GM19351 (cell line): ENCODE measurements at regions not wholly inside any gene's neighbourhood (a gene's known extent, or its start where the extent isn't known, plus 50 kb on each side); places are given as distances from the start of the nearest gene placed in this dataset.
"Not testable (repeated sequence)": the region's sequence is repeated elsewhere in the genome, so short reads cannot be mapped to it uniquely, and the experiment has no call there.

ENCODE experiments used
- ATAC-seq: cut with Tn5 transposase; IDR thresholded peaks from one replicate; pipeline ENCODE4 v1.9.1; 2021; ENCODE audit warnings: mild to moderate bottlenecking, moderate library complexity; ENCODE audit not compliant: unreplicated experiment

DNA sequence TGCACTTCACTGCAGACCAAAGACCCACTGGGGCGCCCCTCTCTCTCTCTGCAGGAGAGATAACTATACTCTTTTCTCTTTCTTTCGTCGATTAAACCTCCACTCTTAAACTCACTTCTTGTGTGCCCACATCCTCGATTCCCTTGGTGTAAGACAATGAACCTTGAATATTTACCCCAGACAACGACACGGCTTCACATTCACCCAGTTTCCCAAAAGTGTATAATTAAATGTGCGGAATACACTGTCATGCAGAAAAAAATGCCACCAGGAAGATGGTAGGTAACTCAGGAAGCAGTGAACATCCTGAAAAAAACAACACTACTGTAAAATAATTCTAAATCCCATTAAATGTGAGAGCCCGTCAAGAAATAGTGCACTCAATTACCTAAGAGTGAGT lies 882.2 kb downstream of the TYW1 start:
- no peak for ATAC-seq

- ATAC-seq = no peak
Measured at GRCh38 chr7:67882843-67883242, 886.2 kb downstream of the TYW1 start.

GRCh38 chr7:67890316-67890715 lies 893.7 kb downstream of the TYW1 start:
- ATAC-seq = no peak

GRCh38 chr7:67894746-67895145 lies 898.1 kb downstream of the TYW1 start:
- ATAC-seq = no peak

GRCh38 chr7:67896721-67897120 lies 900.1 kb downstream of the TYW1 start:
- no peak for ATAC-seq

DNA sequence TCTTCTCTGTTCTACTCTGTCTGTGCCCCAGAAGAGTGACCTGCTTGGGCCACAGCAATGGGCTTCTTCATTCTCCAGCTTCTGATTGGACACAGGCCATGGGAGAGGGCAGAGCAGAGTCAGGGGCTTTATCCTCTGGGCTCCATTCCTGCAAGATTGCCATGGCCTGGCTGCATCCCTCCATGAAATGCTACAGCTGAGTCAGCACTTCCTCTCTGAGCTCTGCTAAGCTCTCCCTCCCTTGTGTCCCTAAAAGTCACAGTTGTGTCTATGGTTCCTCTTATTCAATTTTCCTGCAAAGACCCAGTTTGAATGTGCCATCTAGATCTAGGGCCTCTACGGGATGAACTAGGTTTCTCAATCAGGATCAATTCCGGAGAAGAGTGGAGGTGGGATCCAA lies 903.8 kb downstream of the TYW1 start:
- ATAC-seq = no peak

DNA sequence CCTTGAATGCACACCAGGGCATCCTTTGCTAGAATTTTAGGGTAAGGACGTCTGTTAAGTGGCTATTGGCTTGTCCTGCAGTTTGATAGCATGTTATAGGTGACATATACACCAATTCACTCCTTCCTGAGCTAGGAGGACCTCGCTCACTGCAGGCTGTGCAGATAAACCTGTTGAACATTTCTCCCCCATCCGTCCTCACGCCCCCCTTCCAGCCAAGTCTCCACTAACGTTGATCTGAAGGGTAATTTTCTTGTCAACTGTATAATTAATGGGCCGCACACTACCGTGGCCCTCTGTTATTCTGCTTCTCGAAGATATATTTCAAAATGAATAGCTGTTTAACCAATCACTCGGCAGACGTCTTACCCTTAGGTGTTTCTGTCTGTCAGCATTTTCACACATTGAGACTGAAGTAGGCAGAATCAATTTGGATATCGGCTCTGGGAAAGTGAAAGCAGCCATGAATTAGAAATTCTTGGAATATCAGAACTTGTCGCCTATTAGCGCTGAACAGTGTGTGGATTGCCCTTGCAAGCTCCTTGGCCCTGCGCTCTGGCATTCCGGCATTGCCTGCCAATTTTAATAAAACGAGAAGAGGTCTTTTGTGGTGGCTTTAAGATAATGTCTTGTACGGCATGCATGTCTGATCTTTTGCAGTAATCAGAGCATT lies 905.3 kb downstream of the TYW1 start:
- ATAC-seq = no peak

DNA sequence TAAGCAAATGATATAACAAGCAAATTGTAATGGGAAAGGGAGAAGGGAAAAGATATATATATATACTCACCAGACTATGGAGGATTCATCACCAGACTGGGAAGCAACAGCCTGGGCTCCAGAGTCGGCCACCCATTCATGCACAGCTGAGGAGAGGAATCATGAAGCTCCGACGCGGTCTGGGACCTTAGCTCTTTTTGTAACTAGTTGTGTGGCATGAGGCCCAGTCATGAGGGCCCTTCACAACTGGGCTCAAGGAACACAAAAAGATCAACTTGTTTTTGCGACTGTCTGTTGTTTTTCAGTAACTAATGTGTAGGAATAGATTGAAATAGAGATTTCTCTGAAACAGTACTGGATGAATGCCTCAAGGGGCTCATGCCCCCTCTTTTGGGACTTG lies 911.2 kb downstream of the TYW1 start:
- ATAC-seq = no peak

GRCh38 chr7:67912437-67912836 lies 915.8 kb downstream of the TYW1 start:
- ATAC-seq = no peak

- ATAC-seq = no peak
Measured at GRCh38 chr7:67913604-67914003, 917.0 kb downstream of the TYW1 start.

DNA sequence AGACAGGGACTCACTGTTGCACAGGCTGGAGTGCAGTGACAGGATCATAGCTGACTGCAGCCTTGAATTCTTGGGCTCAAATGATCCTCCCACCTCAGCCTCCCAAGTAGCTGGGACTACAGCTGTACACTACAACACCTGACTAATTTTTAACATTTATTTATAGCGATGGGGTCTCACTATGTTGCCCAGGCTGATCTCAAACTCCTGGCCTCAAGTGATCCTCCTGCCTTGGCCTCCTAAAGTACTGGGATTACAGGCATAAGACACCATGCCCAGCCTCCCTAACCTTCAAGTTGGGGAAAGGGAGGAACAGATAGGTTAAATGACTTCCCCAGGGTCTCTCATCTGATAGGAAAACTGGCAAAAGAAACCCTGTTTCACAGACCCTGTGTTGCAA lies 919.5 kb downstream of the TYW1 start:
- not testable (repeated sequence) for ATAC-seq

- no peak for ATAC-seq
Measured at GRCh38 chr7:67916571-67917436, 920.2 kb downstream of the TYW1 start.

- ATAC-seq = no peak
Measured at GRCh38 chr7:67917437-67917755, 920.8 kb downstream of the TYW1 start.

- no peak for ATAC-seq
Measured at GRCh38 chr7:67918158-67918557, 921.5 kb downstream of the TYW1 start.

- no peak for ATAC-seq
Measured at GRCh38 chr7:67923286-67923685, 926.7 kb downstream of the TYW1 start.

GRCh38 chr7:67928141-67928540 lies 931.5 kb downstream of the TYW1 start:
- ATAC-seq = no peak

DNA sequence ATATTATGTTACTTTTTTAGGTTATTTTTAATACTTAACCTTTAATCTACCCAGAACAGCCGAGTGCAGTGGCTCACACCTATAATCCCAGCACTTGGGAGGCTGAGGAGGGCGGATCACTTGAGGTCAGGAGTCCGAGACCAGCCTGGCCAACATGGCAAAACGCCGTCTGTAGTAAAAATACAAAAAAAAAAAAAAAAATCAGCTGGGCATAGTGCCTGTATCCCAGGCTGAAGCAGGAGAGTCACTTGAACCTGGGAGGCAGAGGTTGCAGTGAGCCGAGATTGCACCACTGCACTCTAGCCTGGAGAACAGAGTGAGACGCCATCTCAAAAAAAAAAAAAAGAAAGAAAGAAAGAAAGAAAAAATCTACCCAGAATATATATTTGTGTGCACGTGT lies 939.8 kb downstream of the TYW1 start:
- not testable (repeated sequence) for ATAC-seq

DNA sequence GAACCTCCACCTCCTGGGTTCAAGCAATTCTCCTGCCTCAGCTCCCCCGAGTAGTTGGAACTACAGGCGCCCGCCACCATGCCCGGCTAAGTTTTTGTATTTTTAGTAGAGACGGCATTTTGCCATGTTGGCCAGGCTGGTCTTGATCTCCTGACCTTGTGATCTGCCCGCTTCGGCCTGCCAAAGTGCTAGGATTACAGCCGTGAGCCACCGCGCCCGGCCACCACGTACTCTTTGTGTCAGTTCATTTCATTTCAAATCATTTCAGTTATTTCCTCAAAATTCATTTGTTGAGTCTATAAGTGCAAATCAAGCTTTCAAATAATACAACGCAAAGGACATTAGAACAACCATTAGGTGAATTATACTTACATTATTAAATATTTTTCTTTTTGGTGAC lies 943.8 kb downstream of the TYW1 start:
- ATAC-seq = no peak

DNA sequence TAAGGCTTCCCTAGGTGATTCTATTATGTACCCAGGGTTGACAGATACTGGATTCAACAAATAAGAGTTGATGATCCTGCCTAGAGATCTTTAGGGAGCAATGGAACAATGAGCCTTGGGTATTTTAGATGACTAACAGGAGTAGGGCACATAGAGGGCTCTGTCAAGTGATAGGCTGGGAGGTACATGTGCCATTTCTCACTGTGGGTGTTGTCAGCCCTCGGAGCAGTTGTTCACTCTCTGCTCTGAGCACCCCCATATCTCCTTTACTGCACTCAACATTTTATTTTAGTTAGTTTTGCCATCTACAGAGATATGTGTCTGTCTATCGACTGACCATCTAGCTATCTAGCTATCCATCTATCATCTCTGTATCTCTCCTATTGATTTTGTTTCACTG lies 950.6 kb downstream of the TYW1 start:
- ATAC-seq = no peak

DNA sequence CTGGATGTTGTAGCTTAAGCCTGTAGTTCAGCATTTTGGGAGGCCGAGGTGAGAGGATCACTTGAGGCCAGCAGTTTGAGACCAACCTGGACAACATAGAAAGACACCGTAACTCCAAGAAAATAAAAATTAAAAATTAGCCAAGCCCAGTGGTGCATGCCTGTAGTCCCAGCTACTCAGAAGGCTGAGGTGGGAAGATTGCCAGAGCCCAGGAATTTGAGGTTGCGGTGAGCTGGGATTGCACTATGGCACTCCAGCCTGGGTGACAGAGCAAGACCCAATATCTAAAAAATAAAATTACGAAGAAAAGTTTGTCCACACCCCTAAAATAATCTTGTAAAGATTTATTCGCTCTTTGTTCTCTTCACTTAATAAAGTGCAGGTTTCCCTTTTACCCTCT lies 951.0 kb downstream of the TYW1 start:
- ATAC-seq = no peak

DNA sequence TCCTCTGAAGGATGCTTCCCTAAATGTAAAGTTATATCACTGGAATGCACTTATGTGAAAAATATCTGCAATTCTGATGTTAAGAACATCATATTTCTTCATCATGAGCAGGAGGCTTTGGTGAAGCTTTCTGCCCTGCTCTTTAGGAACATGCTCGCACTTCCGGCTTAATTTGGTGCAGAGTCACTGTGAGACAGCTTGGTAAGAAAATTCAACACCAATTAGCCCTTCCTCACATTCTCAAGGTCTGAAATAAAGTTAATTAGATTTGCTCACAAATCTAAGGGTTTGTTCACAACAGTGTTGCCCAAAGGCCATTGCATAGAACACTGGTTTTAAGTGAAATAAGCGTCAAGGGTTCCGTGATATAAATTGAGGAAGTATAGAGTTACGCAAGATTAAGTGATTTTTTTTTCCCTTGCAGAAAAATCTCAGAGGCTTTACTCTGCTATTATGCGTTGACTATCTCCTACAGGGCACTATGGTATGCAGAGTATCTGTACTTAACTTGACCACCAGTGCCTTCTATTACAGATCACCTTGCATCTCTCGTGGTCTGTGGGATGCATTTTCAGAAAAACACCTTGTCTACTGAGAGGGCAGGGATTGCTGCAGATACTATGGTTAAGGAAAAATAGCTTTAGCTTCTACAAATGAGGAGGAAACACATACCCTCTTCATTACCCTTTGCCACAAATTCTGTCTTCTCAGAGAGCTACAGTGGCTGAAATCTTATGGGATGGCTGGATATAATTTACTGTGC lies 953.9 kb downstream of the TYW1 start:
- ATAC-seq = no peak

DNA sequence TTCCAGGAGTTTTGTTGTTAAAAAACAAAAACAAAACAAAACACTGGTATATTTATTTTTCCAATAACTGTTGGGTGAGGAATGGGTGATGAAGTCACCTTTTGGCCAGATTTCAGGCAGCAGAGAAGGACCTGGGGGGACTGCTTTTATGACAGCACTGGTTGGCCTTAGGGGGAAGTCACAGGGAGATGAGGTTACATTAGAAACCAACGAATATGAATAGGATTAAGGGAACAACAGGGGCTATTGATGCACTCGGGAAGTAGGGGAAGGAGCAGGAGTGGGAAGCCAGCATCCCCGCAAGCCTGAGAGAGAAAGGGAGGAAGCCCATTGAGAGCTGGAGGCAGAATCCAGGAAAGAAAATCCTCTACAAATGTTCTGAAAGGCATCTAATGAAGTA lies 958.4 kb downstream of the TYW1 start:
- no peak for ATAC-seq
